Suprapubic skin (tissue), 4 donors: ENCODE measurements at regions not wholly inside any gene's neighbourhood (a gene's known extent, or its start where the extent isn't known, plus 50 kb on each side); places are given as distances from the start of the nearest gene placed in this dataset.

Source experiments
- CTCF ChIP-seq, 2 donors: fragments of 200-600 bp in 1 of 2; fragments of 450-650 bp in 1 of 2; sonication (generic) in 1 of 2; IDR thresholded peaks; one replicate each; pipeline ENCODE4 v1.5.1; 2016 to 2019; ENCODE audit warnings: antibody characterized with exemption in 2 of 2, mild to moderate bottlenecking in 1 of 2, moderate library complexity in 1 of 2
- EP300 ChIP-seq: sonication (generic); formaldehyde crosslinking; IDR thresholded peaks from one replicate; pipeline ENCODE4 v1.6.1; 2017; ENCODE audit warnings: antibody characterized with exemption
- POLR2A ChIP-seq, 2 donors: fragments of 450-650 bp; IDR thresholded peaks; one replicate each; pipeline ENCODE4 v1.6.1; 2017; ENCODE audit warnings: antibody characterized with exemption in 2 of 2, mild to moderate bottlenecking in 2 of 2, moderate library complexity in 2 of 2
- POLR2AphosphoS5 ChIP-seq, 3 donors: sonication (generic); formaldehyde crosslinking; IDR thresholded peaks; one replicate each; pipeline ENCODE4 v1.6.1; 2017; ENCODE audit warnings: antibody characterized with exemption in 3 of 3

GRCh38 chr5:154646745-154647113 is 108.4 kb upstream of the LARP1 start:
- TF ChIP-seq POLR2AphosphoS5 (IDR thresholded peaks at IDR 0.05) (no peak), EP300 (no peak), CTCF (IDR thresholded peaks at IDR 0.05) (no peak), POLR2A (IDR thresholded peaks at IDR 0.05) (no peak)
